Suprapubic skin (tissue), 4 donors: ENCODE measurements at regions not wholly inside any gene's neighbourhood (a gene's known extent, or its start where the extent isn't known, plus 50 kb on each side); places are given as distances from the start of the nearest gene placed in this dataset.

Source experiments
- CTCF ChIP-seq, 2 donors: fragments of 200-600 bp in 1 of 2; fragments of 450-650 bp in 1 of 2; sonication (generic) in 1 of 2; IDR thresholded peaks; one replicate each; pipeline ENCODE4 v1.5.1; 2016 to 2019; ENCODE audit warnings: antibody characterized with exemption in 2 of 2, mild to moderate bottlenecking in 1 of 2, moderate library complexity in 1 of 2
- EP300 ChIP-seq: sonication (generic); formaldehyde crosslinking; IDR thresholded peaks from one replicate; pipeline ENCODE4 v1.6.1; 2017; ENCODE audit warnings: antibody characterized with exemption
- POLR2A ChIP-seq, 2 donors: fragments of 450-650 bp; IDR thresholded peaks; one replicate each; pipeline ENCODE4 v1.6.1; 2017; ENCODE audit warnings: antibody characterized with exemption in 2 of 2, mild to moderate bottlenecking in 2 of 2, moderate library complexity in 2 of 2
- POLR2AphosphoS5 ChIP-seq, 3 donors: sonication (generic); formaldehyde crosslinking; IDR thresholded peaks; one replicate each; pipeline ENCODE4 v1.6.1; 2017; ENCODE audit warnings: antibody characterized with exemption in 3 of 3

GRCh38 chrX:109940411-109940810 is 62.5 kb upstream of the TMEM164 start:
- TF ChIP-seq EP300 (no peak), CTCF (IDR thresholded peaks at IDR 0.05) (no peak), POLR2A (IDR thresholded peaks at IDR 0.05) (no peak), POLR2AphosphoS5 (IDR thresholded peaks at IDR 0.05) (no peak)
